GM12892 (cell line): ENCODE measurements at regions not wholly inside any gene's neighbourhood (a gene's known extent, or its start where the extent isn't known, plus 50 kb on each side); places are given as distances from the start of the nearest gene placed in this dataset.

Experiments
- POLR2A ChIP-seq: IDR thresholded peaks from 2 replicates; pipeline ENCODE4 v1.6.1; 2011; ENCODE audit warnings: low read depth, low read length, control low read depth
- POLR2AphosphoS5 ChIP-seq: IDR thresholded peaks from 2 replicates; pipeline ENCODE4 v1.6.1; 2011; ENCODE audit warnings: low read depth, low read length, control low read depth
- TAF1 ChIP-seq: IDR thresholded peaks from 2 replicates; pipeline ENCODE4 v1.6.1; 2011; ENCODE audit warnings: low read depth, mild to moderate bottlenecking, control low read depth, low read length, borderline replicate concordance

GRCh38 chr10:29766753-29767152 is 132.0 kb upstream of the SVIL start:
- TF ChIP-seq POLR2A (no peak), TAF1 (no peak), POLR2AphosphoS5 (no peak)
